Neuronal stem cell (in vitro differentiated cells): ENCODE measurements at regions not wholly inside any gene's neighbourhood (a gene's known extent, or its start where the extent isn't known, plus 50 kb on each side); places are given as distances from the start of the nearest gene placed in this dataset.

Experiments
- DNase-seq: peaks from one replicate; pipeline ENCODE4 v3.0.0-alpha.2; 2013; ENCODE audit warnings: low spot score
- H2AFZ ChIP-seq: one replicate; pipeline ENCODE4 v1.6.1; 2013; ENCODE audit warnings: mild to moderate bottlenecking, low read length, inconsistent platforms
- H2AK5ac ChIP-seq: 2 replicates; pipeline ENCODE4 v1.6.1; 2013; ENCODE audit warnings: low read depth, mild to moderate bottlenecking, inconsistent platforms, low read length, moderate library complexity, mixed read lengths
- H2BK120ac ChIP-seq: 2 replicates; pipeline ENCODE4 v1.6.1; 2013; ENCODE audit warnings: low read depth, mild to moderate bottlenecking, inconsistent platforms, low read length, moderate library complexity, mixed read lengths
- H2BK12ac ChIP-seq: one replicate; pipeline ENCODE4 v1.6.1; 2013; ENCODE audit warnings: low read length, inconsistent platforms
- H2BK15ac ChIP-seq: 2 replicates; pipeline ENCODE4 v1.6.1; 2013; ENCODE audit warnings: mild to moderate bottlenecking, low read length, inconsistent platforms, mixed read lengths
- H2BK5ac ChIP-seq: one replicate; pipeline ENCODE4 v1.6.1; 2013; ENCODE audit warnings: inconsistent platforms, mild to moderate bottlenecking, low read length, moderate library complexity
- H3K14ac ChIP-seq: one replicate; pipeline ENCODE4 v1.6.1; 2013; ENCODE audit warnings: low read length, inconsistent platforms
- H3K18ac ChIP-seq: 2 replicates; pipeline ENCODE4 v1.6.1; 2013; ENCODE audit warnings: low read length, inconsistent platforms
- H3K23ac ChIP-seq: 2 replicates; pipeline ENCODE4 v1.6.1; 2013; ENCODE audit warnings: low read depth, mild to moderate bottlenecking, mixed read lengths, low read length, inconsistent platforms; ENCODE audit not compliant: poor library complexity
- H3K27ac ChIP-seq: replicated peaks from 3 replicates; pipeline ENCODE4 v1.5.1; 2013; ENCODE audit warnings: low read length, inconsistent platforms
- H3K27me3 ChIP-seq, 3 experiments: 2 replicates each; pipeline ENCODE4 v1.6.1; 2013; ENCODE audit warnings: low read length in 3 of 3, mild to moderate bottlenecking in 2 of 3, inconsistent platforms in 1 of 3, low read depth in 1 of 3, mixed read lengths in 1 of 3, moderate library complexity in 1 of 3; ENCODE audit not compliant: control insufficient read depth in 3 of 3, insufficient read depth in 3 of 3
- H3K36me3 ChIP-seq, 2 donors: replicated peaks in 1 of 2; 2 replicates each; pipeline ENCODE4 v1.6.1; 2013; ENCODE audit warnings: low read length in 2 of 2; ENCODE audit not compliant: control insufficient read depth in 2 of 2, insufficient read depth in 2 of 2
- H3K4ac ChIP-seq: 2 replicates; pipeline ENCODE4 v1.6.1; 2013; ENCODE audit warnings: inconsistent platforms, mild to moderate bottlenecking, low read length, moderate library complexity
- H3K4me1 ChIP-seq, 2 donors: 1 replicate in 1 of 2; 2 replicates in 1 of 2; pipeline ENCODE4 v1.6.1; 2013; ENCODE audit warnings: low read length in 2 of 2, low read depth in 1 of 2; ENCODE audit not compliant: control insufficient read depth in 2 of 2, insufficient read depth in 1 of 2
- H3K4me2 ChIP-seq: one replicate; pipeline ENCODE4 v1.6.1; 2013; ENCODE audit warnings: mild to moderate bottlenecking, low read length, inconsistent platforms; ENCODE audit not compliant: insufficient read depth, poor library complexity, severe bottlenecking
- H3K4me3 ChIP-seq, 2 donors: 2 replicates each; pipeline ENCODE4 v1.5.1; 2013; ENCODE audit warnings: low read length in 2 of 2, mild to moderate bottlenecking in 2 of 2, inconsistent platforms in 1 of 2, moderate library complexity in 1 of 2
- H3K79me1 ChIP-seq: one replicate; pipeline ENCODE4 v1.6.1; 2013; ENCODE audit warnings: low read depth, mild to moderate bottlenecking, inconsistent platforms, low read length, moderate library complexity
- H3K9ac ChIP-seq: one replicate; pipeline ENCODE4 v1.6.1; 2013; ENCODE audit warnings: mild to moderate bottlenecking, low read depth, low read length, inconsistent platforms; ENCODE audit not compliant: poor library complexity
- H3K9me3 ChIP-seq, 2 donors: replicated peaks in 1 of 2; 2 replicates each; pipeline versions ENCODE3 to v1.6.1; 2013; ENCODE audit warnings: low read length in 2 of 2, mild to moderate bottlenecking in 2 of 2, inconsistent platforms in 1 of 2, low read depth in 1 of 2, mixed read lengths in 1 of 2, moderate library complexity in 1 of 2; ENCODE audit not compliant: control insufficient read depth in 2 of 2, insufficient read depth in 1 of 2
- H4K8ac ChIP-seq: one replicate; pipeline ENCODE4 v1.6.1; 2013; ENCODE audit warnings: low read depth, mild to moderate bottlenecking, inconsistent platforms, low read length, moderate library complexity
- H4K91ac ChIP-seq: one replicate; pipeline ENCODE4 v1.6.1; 2013; ENCODE audit warnings: low read length, low read depth, mild to moderate bottlenecking, inconsistent platforms; ENCODE audit not compliant: poor library complexity
- WGBS, 2 donors: extraction: QIAGEN DNeasy Blood & Tissue Kit; methylation state at CpG; one replicate each; pipeline ENCODE4 v1.1.7; 2013; ENCODE audit warnings: missing lambda C conversion rate in 2 of 2, mixed read lengths in 1 of 2; ENCODE audit not compliant: insufficient read length in 2 of 2, insufficient replicate concordance in 1 of 2; ENCODE audit errors: extremely low coverage in 2 of 2; 5-methylcytosine and 5-hydroxymethylcytosine counted together

DNA sequence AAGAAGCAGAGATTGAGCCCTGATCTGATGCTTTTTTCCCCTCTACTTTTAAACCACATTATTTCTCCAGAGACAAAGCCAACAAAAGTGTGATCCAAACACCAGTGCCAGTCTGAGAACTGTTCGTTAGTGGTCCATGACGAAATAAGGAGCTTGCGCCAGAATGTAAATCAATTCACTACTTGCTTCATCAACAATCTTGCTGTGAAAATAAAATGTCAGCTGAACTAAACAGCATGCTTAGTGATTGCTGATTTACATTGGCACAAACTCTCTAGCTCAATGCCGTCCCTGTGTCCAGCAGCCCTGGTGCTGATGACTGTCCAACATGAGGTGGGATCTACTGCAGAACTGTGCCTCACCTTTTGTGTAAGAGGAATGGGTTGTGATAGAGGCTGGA is 71.3 kb downstream of the SOX3 start:
- Histone ChIP-seq H3K4ac (no peak overlapping the region), H2AFZ (no peak overlapping the region), H2BK12ac (no peak overlapping the region), H3K27ac (no peak overlapping the region), H3K9me3 (no peaks in the 10 kb centered on the region), H3K79me1 (no peaks in the 10 kb centered on the region), H3K4me2 (no peak overlapping the region), H2AK5ac (no peak overlapping the region), H3K23ac (no peak overlapping the region), H2BK5ac (no peak overlapping the region), H3K4me3 (no peak overlapping the region), H3K4me1 (no peaks in the 10 kb centered on the region), H2BK15ac (no peak overlapping the region), H4K8ac (no peak overlapping the region), H3K9ac (peak overlapping the region; percentile 60), H3K18ac (no peak overlapping the region), H3K36me3 (no peaks in the 10 kb centered on the region), H2BK120ac (no peak overlapping the region), H3K14ac (no peak overlapping the region), H3K27me3 (peaks cover 0 to 3% (median 0%) of the 10 kb centered on the region in 3 experiments), H4K91ac (no peak overlapping the region)
- WGBS, 2 donors = no CpG with 5 or more reads among the region's 4 CpGs
- DNase-seq = no peak

DNA sequence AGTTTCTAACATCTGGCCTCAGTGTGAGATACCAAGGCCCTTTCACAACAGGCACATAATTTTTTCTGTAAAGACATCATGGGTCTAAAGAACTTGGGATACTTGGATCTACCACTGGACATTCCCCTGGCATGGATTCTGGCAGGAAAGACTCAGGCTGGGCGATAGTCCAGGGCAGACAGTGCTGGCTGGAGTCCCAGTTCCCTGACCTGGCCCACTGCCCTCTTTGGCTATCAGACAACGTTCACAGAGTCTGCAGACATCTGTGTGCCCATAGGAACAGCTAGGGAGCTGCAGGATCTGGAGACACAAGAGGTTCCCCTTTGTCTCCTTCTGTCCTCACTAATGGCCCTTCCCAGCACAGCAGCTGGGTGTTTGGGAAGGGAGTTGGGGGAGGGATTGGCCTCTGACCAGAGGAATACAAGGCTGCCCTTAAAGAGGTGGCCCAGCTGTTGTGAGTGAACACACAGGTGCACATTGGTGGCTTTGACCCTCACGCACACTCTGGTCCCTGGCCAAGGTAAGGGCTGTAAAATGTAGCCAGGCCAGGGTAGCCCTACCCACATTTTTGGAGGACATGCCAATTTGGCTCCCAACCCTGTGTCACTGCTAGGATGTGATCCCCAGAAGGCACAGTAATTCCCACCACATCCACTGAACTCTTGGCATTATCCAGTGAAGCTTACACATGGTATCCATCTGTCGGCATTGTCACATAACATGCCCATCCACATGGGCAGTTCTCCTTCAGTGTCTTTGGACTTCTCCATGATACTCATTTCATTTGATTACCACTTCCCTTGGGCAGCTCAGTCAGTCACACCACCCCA is 72.3 kb downstream of the SOX3 start:
- no peak overlapping the region for H3K27ac ChIP-seq
- no peak overlapping the region for H2BK12ac ChIP-seq
- no CpG with 5 or more reads among the region's 4 CpGs for WGBS, 2 donors

GRCh38 chrX:140431521-140431920 is 73.3 kb downstream of the SOX3 start:
- no peaks in the 10 kb centered on the region for H3K79me1 ChIP-seq
- H3K4me3 ChIP-seq = no peak overlapping the region
- no peak overlapping the region for H2BK12ac ChIP-seq
- H3K14ac ChIP-seq = no peak overlapping the region
- H3K9me3 ChIP-seq = no peaks in the 10 kb centered on the region
- H2AK5ac ChIP-seq = no peak overlapping the region
- H2BK120ac ChIP-seq = no peak overlapping the region
- H4K8ac ChIP-seq = no peak overlapping the region
- no peak overlapping the region for H2AFZ ChIP-seq
- no peak overlapping the region for H3K18ac ChIP-seq
- H3K36me3 ChIP-seq = no peaks in the 10 kb centered on the region
- no CpG with 5 or more reads among the region's 5 CpGs for WGBS, 2 donors
- H3K27me3 ChIP-seq = peaks cover 0 to 9% (median 0%) of the 10 kb centered on the region in 3 experiments
- H4K91ac ChIP-seq = no peak overlapping the region
- H3K9ac ChIP-seq = no peak overlapping the region
- H3K4me1 ChIP-seq = no peaks in the 10 kb centered on the region
- no peak for DNase-seq
- H3K4ac ChIP-seq = no peak overlapping the region
- no peak overlapping the region for H2BK15ac ChIP-seq
- no peak overlapping the region for H3K27ac ChIP-seq
- no peak overlapping the region for H3K23ac ChIP-seq
- no peak overlapping the region for H3K4me2 ChIP-seq
- no peak overlapping the region for H2BK5ac ChIP-seq

More for the DNA sequence above, 72.3 kb downstream of the SOX3 start:
- H3K9ac ChIP-seq = no peak overlapping the region
- peak overlapping the region; percentile 64 for H2BK15ac ChIP-seq
- peak overlapping the region; percentile 65 for H3K23ac ChIP-seq
- H3K9me3 ChIP-seq = no peaks in the 10 kb centered on the region
- no peak overlapping the region for H2AFZ ChIP-seq
- H3K4me3 ChIP-seq = no peak overlapping the region
- H3K27me3 ChIP-seq = peaks cover 0 to 3% (median 0%) of the 10 kb centered on the region in 3 experiments
- H3K14ac ChIP-seq = no peak overlapping the region
- H3K18ac ChIP-seq = no peak overlapping the region
- no peak overlapping the region for H3K4me2 ChIP-seq
- H4K91ac ChIP-seq = no peak overlapping the region
- no peak overlapping the region for H2AK5ac ChIP-seq
- H2BK120ac ChIP-seq = no peak overlapping the region
- no peak overlapping the region for H2BK5ac ChIP-seq
- no peak overlapping the region for H4K8ac ChIP-seq
- DNase-seq = no peak
- H3K4ac ChIP-seq = no peak overlapping the region
- no peaks in the 10 kb centered on the region for H3K79me1 ChIP-seq
- no peaks in the 10 kb centered on the region for H3K36me3 ChIP-seq
- no peaks in the 10 kb centered on the region for H3K4me1 ChIP-seq

DNA sequence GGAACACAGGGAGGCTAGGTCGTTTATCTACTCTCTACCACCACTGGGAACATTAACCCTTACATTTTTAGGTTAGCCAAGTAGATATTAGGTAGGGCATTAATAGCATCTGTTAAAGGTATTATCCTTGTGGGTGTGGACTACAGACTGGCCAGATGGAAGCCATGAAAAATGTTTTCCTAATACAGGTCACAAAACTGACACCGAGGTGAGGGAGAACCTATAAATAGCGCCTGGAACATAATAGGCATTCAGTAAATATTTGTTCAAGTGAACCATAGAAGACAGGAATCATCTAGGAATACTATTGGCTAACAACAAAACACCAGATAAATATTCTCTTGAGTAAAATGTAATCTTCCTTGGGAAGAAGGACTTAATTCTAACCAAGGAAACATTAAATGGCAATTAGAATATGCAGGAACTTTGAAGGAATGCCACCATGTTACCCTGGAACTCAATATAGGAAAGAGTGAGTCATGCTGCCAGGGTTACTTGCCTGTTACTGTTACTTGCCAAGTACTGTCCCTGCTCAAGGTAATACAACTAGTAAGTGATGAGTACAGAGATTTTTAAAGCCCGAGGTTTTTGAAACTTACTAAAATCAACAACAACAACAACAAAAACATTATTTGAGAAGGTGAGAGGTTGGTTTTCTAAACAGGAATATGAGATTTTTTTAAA is 79.0 kb downstream of the SOX3 start:
- no peaks in the 10 kb centered on the region for H3K79me1 ChIP-seq
- no peak overlapping the region for H2AK5ac ChIP-seq
- H3K36me3 ChIP-seq = no peaks in the 10 kb centered on the region
- H4K8ac ChIP-seq = no peak overlapping the region
- no peak overlapping the region for H2BK5ac ChIP-seq
- H2BK15ac ChIP-seq = no peak overlapping the region
- H3K27ac ChIP-seq = no peak overlapping the region
- no peak overlapping the region for H2BK120ac ChIP-seq
- WGBS, 2 donors = no CpG with 5 or more reads among the region's 4 CpGs
- H3K9ac ChIP-seq = no peak overlapping the region
- no peak overlapping the region for H3K23ac ChIP-seq
- no peak overlapping the region for H3K14ac ChIP-seq
- peaks cover 0 to 8% (median 0%) of the 10 kb centered on the region in 3 experiments for H3K27me3 ChIP-seq
- no peak overlapping the region for H3K4ac ChIP-seq
- no peak overlapping the region for H4K91ac ChIP-seq
- H3K9me3 ChIP-seq = no peaks in the 10 kb centered on the region
- H3K4me3 ChIP-seq = no peak overlapping the region
- H2BK12ac ChIP-seq = no peak overlapping the region
- no peaks in the 10 kb centered on the region for H3K4me1 ChIP-seq
- H2AFZ ChIP-seq = no peak overlapping the region
- DNase-seq = no peak
- no peak overlapping the region for H3K4me2 ChIP-seq
- H3K18ac ChIP-seq = no peak overlapping the region
